ENCODE measurements at regions not wholly inside any gene's neighbourhood (a gene's known extent, or its start where the extent isn't known, plus 50 kb on each side); places are given as distances from the start of the nearest gene placed in this dataset.

GRCh38 chr12:45590646-45591045, 138.9 kb upstream of the ARID2 start:
- no peak for DNase-seq

- DNase-seq: no peak
These were observed 137.9 kb upstream of the ARID2 start for GRCh38 chr12:45591635-45592034.

GRCh38 chr12:45596366-45596765, 133.1 kb upstream of the ARID2 start:
- DNase-seq: no peak

GRCh38 chr12:45598336-45598735, 131.2 kb upstream of the ARID2 start:
- no peak for DNase-seq

- no peak for DNase-seq
These were observed 130.7 kb upstream of the ARID2 start for GRCh38 chr12:45598761-45599160.

- DNase-seq: no peak
These were observed 130.3 kb upstream of the ARID2 start for GRCh38 chr12:45599196-45599595.

- DNase-seq: no peak
These were observed 128.1 kb upstream of the ARID2 start for GRCh38 chr12:45601390-45601789.

- DNase-seq: no peak
These were observed 127.6 kb upstream of the ARID2 start for GRCh38 chr12:45601888-45602287.

- no peak for DNase-seq
These were observed 123.9 kb upstream of the ARID2 start for GRCh38 chr12:45605624-45606023.

- no peak for DNase-seq
These were observed 118.4 kb upstream of the ARID2 start for GRCh38 chr12:45611061-45611460.

- DNase-seq: no peak
These were observed 118.0 kb upstream of the ARID2 start for GRCh38 chr12:45611495-45611894.

GRCh38 chr12:45612044-45612794, 117.3 kb upstream of the ARID2 start:
- no peak for DNase-seq

- DNase-seq: peak in 1 of 2 experiments; percentile 61
These were observed 116.2 kb upstream of the ARID2 start for GRCh38 chr12:45613296-45613695.

GRCh38 chr12:45613855-45614254, 115.7 kb upstream of the ARID2 start:
- no peak for DNase-seq

- DNase-seq: peak; percentile 99 to 100
These were observed 114.2 kb upstream of the ARID2 start for GRCh38 chr12:45615268-45615667.

GRCh38 chr12:45619736-45620135, 109.8 kb upstream of the ARID2 start:
- DNase-seq: no peak

- no peak for DNase-seq
These were observed 107.8 kb upstream of the ARID2 start for GRCh38 chr12:45621703-45622102.

GRCh38 chr12:45622210-45622937, 107.1 kb upstream of the ARID2 start:
- DNase-seq: no peak

GRCh38 chr12:45623221-45623620, 106.3 kb upstream of the ARID2 start:
- DNase-seq: no peak

GRCh38 chr12:45623940-45624339, 105.6 kb upstream of the ARID2 start:
- no peak for DNase-seq

GRCh38 chr12:45626965-45627364, 102.5 kb upstream of the ARID2 start:
- no peak for DNase-seq

GRCh38 chr12:45627407-45628069, 102.0 kb upstream of the ARID2 start:
- DNase-seq: no peak

- no peak for DNase-seq
These were observed 100.2 kb upstream of the ARID2 start for GRCh38 chr12:45629292-45629691.

- DNase-seq: no peak
These were observed 95.8 kb upstream of the ARID2 start for GRCh38 chr12:45633733-45634132.

All from NCI-H1930 (cell line).